IMR-90 (cell line): ENCODE measurements at regions not wholly inside any gene's neighbourhood (a gene's known extent, or its start where the extent isn't known, plus 50 kb on each side); places are given as distances from the start of the nearest gene placed in this dataset.

Source experiments
- ATAC-seq: fragments of 200-7000 bp; cut with Tn5 transposase; 2 replicates; pipeline ENCODE4 v1.9.1; 2020; ENCODE audit warnings: low read depth, mild to moderate bottlenecking, moderate library complexity
- BruUV-seq: library from RNA; stranded (reverse); fragments of 400-500 nt; replicated peaks from 2 replicates; lab custom pipeline; 2021; lab: Mats Ljungman, UMichigan
- CTCF ChIA-PET: fragments of 300-600 bp; formaldehyde crosslinking; extraction: SDS; loops from one replicate; lab custom pipeline; 2021; ENCODE audit warnings: antibody characterized with exemption; lab: Yijun Ruan, JAX
- POLR2A ChIA-PET: fragments of 300-600 bp; sonication (Branson Sonifier 250); formaldehyde crosslinking; loops from one replicate; lab custom pipeline; 2022; ENCODE audit warnings: antibody characterized with exemption; ENCODE audit not compliant: unreplicated experiment; lab: Charles Lee
- DNase-seq: peaks from one replicate; pipeline ENCODE4 v3.0.0; 2013
- H2AFZ ChIP-seq: replicated peaks from 2 replicates; pipeline ENCODE3; 2013; ENCODE audit warnings: low read length, mild to moderate bottlenecking; ENCODE audit not compliant: poor library complexity
- H2AK5ac ChIP-seq: 2 replicates; pipeline ENCODE4 v1.6.1; 2013; ENCODE audit warnings: low read depth, low read length, inconsistent platforms
- H2AK9ac ChIP-seq: replicated peaks from 2 replicates; pipeline ENCODE3; 2013; ENCODE audit warnings: mild to moderate bottlenecking, low read depth, low read length, moderate library complexity; ENCODE audit not compliant: poor library complexity
- H2BK120ac ChIP-seq: 2 replicates; pipeline ENCODE4 v1.6.1; 2013; ENCODE audit warnings: low read depth, low read length, inconsistent platforms
- H2BK15ac ChIP-seq: 3 replicates; pipeline ENCODE4 v1.6.1; 2013; ENCODE audit warnings: low read depth, low read length, inconsistent platforms
- H2BK20ac ChIP-seq: 2 replicates; pipeline ENCODE4 v1.6.1; 2013; ENCODE audit warnings: low read depth, mild to moderate bottlenecking, inconsistent platforms, low read length, moderate library complexity
- H2BK5ac ChIP-seq: 2 replicates; pipeline ENCODE4 v1.6.1; 2013; ENCODE audit warnings: mild to moderate bottlenecking, low read depth, low read length, inconsistent platforms; ENCODE audit not compliant: poor library complexity, severe bottlenecking
- H3K14ac ChIP-seq: replicated peaks from 2 replicates; pipeline ENCODE4 v1.6.1; 2013; ENCODE audit warnings: low read depth, low read length, inconsistent platforms
- H3K18ac ChIP-seq: 2 replicates; pipeline ENCODE4 v1.6.1; 2013; ENCODE audit warnings: low read depth, low read length, control low read depth
- H3K23ac ChIP-seq: 2 replicates; pipeline ENCODE4 v1.6.1; 2013; ENCODE audit warnings: low read depth, low read length, inconsistent platforms
- H3K27ac ChIP-seq: 2 replicates; pipeline ENCODE4 v1.5.1; 2013; ENCODE audit warnings: mild to moderate bottlenecking, control low read depth, low read length; ENCODE audit not compliant: insufficient read depth
- H3K27me3 ChIP-seq: 2 replicates; pipeline ENCODE4 v1.6.1; 2013; ENCODE audit warnings: low read length; ENCODE audit not compliant: control insufficient read depth, insufficient read depth
- H3K36me3 ChIP-seq: 2 replicates; pipeline ENCODE4 v1.6.1; 2013; ENCODE audit warnings: low read length, mixed read lengths; ENCODE audit not compliant: control insufficient read depth, insufficient read depth
- H3K4ac ChIP-seq: 2 replicates; pipeline ENCODE4 v1.6.1; 2013; ENCODE audit warnings: low read depth, low read length, inconsistent platforms
- H3K4me1 ChIP-seq: 2 replicates; pipeline ENCODE4 v1.6.1; 2013; ENCODE audit warnings: low read length, mixed read lengths; ENCODE audit not compliant: control insufficient read depth, insufficient read depth
- H3K4me2 ChIP-seq: 2 replicates; pipeline ENCODE4 v1.6.1; 2013; ENCODE audit warnings: low read depth, mild to moderate bottlenecking, control low read depth, low read length, moderate library complexity
- H3K4me3 ChIP-seq: 2 replicates; pipeline ENCODE4 v1.5.1; 2013; ENCODE audit warnings: low read depth, mild to moderate bottlenecking, control low read depth, low read length, moderate library complexity; ENCODE audit not compliant: insufficient read depth
- H3K56ac ChIP-seq: 2 replicates; pipeline ENCODE4 v1.6.1; 2013; ENCODE audit warnings: low read length, inconsistent platforms; ENCODE audit not compliant: insufficient read depth; ENCODE audit errors: extremely low read depth
- H3K79me1 ChIP-seq, 2 experiments: 2 replicates each; pipeline ENCODE4 v1.6.1; 2013; ENCODE audit warnings: low read length in 2 of 2, inconsistent platforms in 1 of 2, low read depth in 1 of 2
- H3K9ac ChIP-seq: 2 replicates; pipeline ENCODE4 v1.6.1; 2013; ENCODE audit warnings: low read depth, low read length, control low read depth
- H3K9me1 ChIP-seq: 2 replicates; pipeline ENCODE4 v1.6.1; 2013; ENCODE audit warnings: low read length, inconsistent platforms; ENCODE audit not compliant: insufficient read depth
- H3K9me3 ChIP-seq: 2 replicates; pipeline ENCODE4 v1.6.1; 2013; ENCODE audit warnings: low read length; ENCODE audit not compliant: control insufficient read depth, insufficient read depth
- H4K20me1 ChIP-seq: 2 replicates; pipeline ENCODE4 v1.6.1; 2013; ENCODE audit warnings: low read length, inconsistent platforms; ENCODE audit not compliant: insufficient read depth
- H4K5ac ChIP-seq: 2 replicates; pipeline ENCODE4 v1.6.1; 2013; ENCODE audit warnings: mild to moderate bottlenecking, low read depth, low read length, control low read depth
- H4K8ac ChIP-seq, 2 experiments: 2 replicates each; pipeline ENCODE4 v1.6.1; 2013; ENCODE audit warnings: low read depth in 2 of 2, low read length in 2 of 2, control low read depth in 1 of 2, inconsistent platforms in 1 of 2
- H4K91ac ChIP-seq: 2 replicates; pipeline ENCODE4 v1.6.1; 2013; ENCODE audit warnings: low read depth, low read length, inconsistent platforms; ENCODE audit not compliant: insufficient read depth
- CEBPB ChIP-seq: IDR thresholded peaks from 2 replicates; pipeline ENCODE4 v1.6.1; 2012; ENCODE audit warnings: low read depth, low read length, improper control_type of control experiment
- FOS ChIP-seq: fragments of 150-350 bp; IDR thresholded peaks from 2 replicates; pipeline ENCODE4 v1.6.1; 2016; ENCODE audit warnings: low read depth, low read length
- MXI1 ChIP-seq: IDR thresholded peaks from 2 replicates; pipeline ENCODE4 v1.6.1; 2012; ENCODE audit warnings: low read depth, mild to moderate bottlenecking, low read length, moderate library complexity, borderline replicate concordance
- RAD21 ChIP-seq: IDR thresholded peaks from 2 replicates; pipeline ENCODE4 v1.6.1; 2012; ENCODE audit warnings: low read length, improper control_type of control experiment
- RCOR1 ChIP-seq: IDR thresholded peaks from 2 replicates; pipeline ENCODE4 v1.6.1; 2012; ENCODE audit warnings: mild to moderate bottlenecking, low read length, improper control_type of control experiment; ENCODE audit not compliant: insufficient replicate concordance
- RFX5 ChIP-seq: IDR thresholded peaks from 2 replicates; pipeline ENCODE4 v1.8.0; 2012; ENCODE audit warnings: low read depth, mild to moderate bottlenecking, low read length, moderate library complexity
- USF2 ChIP-seq: fragments of 150-350 bp; IDR thresholded peaks from 2 replicates; pipeline ENCODE4 v1.6.1; 2017; ENCODE audit warnings: mild to moderate bottlenecking, antibody characterized with exemption, low read length, low read depth
- WGBS, 2 experiments: methylation state at CpG; one replicate each; pipeline versions ENCODE4 v1.1.5 to v1.1.7; 2013; ENCODE audit warnings: missing lambda C conversion rate in 2 of 2; ENCODE audit not compliant: insufficient read length in 1 of 2; ENCODE audit errors: extremely low coverage in 2 of 2; 5-methylcytosine and 5-hydroxymethylcytosine counted together
- dilution Hi-C: fragments of 300-500 bp; cut with HindIII; formaldehyde crosslinking; loops from one replicate; pipeline ENCODE4 v1.14.3; 2018; ENCODE audit warnings: low sequenced_read_pairs; ENCODE audit not compliant: unreplicated experiment
- in situ Hi-C: fragments of 300-500 bp; cut with MboI; formaldehyde crosslinking; loops from 3 replicates; pipeline ENCODE4 v1.14.3; 2019; ENCODE audit warnings: low sequenced_read_pairs, inconsistent platforms, mixed read lengths
- intact Hi-C: fragments of 100-400 bp; cut with micrococcal nuclease; formaldehyde crosslinking; loops from 2 replicates; pipeline ENCODE4 v1.10.0; 2022

GRCh38 chr9:1217076-1217475 lies 166.9 kb downstream of the DMRT2 start:
- CTCF ChIA-PET = no interaction called here

More at GRCh38 chr9:1217076-1217475, 166.9 kb downstream of the DMRT2 start:
- Histone ChIP-seq H3K4me2 (no peak overlapping the region), H4K91ac (no peak overlapping the region), H3K4me3 (no peak overlapping the region), H2AFZ (no peak overlapping the region), H3K4ac (no peak overlapping the region), H4K8ac (no peak overlapping the region), H2AK5ac (no peak overlapping the region), H3K9ac (no peak overlapping the region), H2BK15ac (no peak overlapping the region), H3K27ac (no peak overlapping the region), H2AK9ac (no peak overlapping the region), H3K4me1 (no peaks in the 10 kb centered on the region), H3K36me3 (no peaks in the 10 kb centered on the region), H4K5ac (no peak overlapping the region), H3K9me1 (no peaks in the 10 kb centered on the region), H3K79me1 (no peaks in the 10 kb centered on the region), H3K56ac (no peak overlapping the region), H4K20me1 (no peaks in the 10 kb centered on the region), H2BK20ac (no peak overlapping the region), H3K18ac (no peak overlapping the region), H3K27me3 (no peaks in the 10 kb centered on the region), H3K14ac (no peak overlapping the region), H2BK5ac (no peak overlapping the region), H3K23ac (no peak overlapping the region), H2BK120ac (no peak overlapping the region), H3K9me3 (peaks cover 9% of the 10 kb centered on the region)
- no TSS peak for BruUV-seq
- intact Hi-C loops = no loop called here
- dilution Hi-C loops = no loop called here
- POLR2A ChIA-PET = no interaction called here
- ATAC-seq = no peak
- no peak for DNase-seq
- in situ Hi-C loops = no loop called here
- no peak for TF ChIP-seq USF2
- no peak for TF ChIP-seq RAD21
- no peak for TF ChIP-seq CEBPB
- TF ChIP-seq FOS = no peak
- no peak for TF ChIP-seq RFX5
- TF ChIP-seq MXI1 = no peak
- TF ChIP-seq RCOR1 = no peak
- WGBS, 2 experiments = no CpG with 5 or more reads among the region's 5 CpGs
